HCT116 (cell line): ENCODE measurements at regions not wholly inside any gene's neighbourhood (a gene's known extent, or its start where the extent isn't known, plus 50 kb on each side); places are given as distances from the start of the nearest gene placed in this dataset.

Source experiments
- ATAC-seq: fragments of 200-7000 bp; cut with Tn5 transposase; 2 replicates; pipeline ENCODE4 v1.9.1; 2020; ENCODE audit warnings: mild to moderate bottlenecking, moderate library complexity
- BruUV-seq: library from RNA; stranded (reverse); fragments of 400-500 nt; replicated peaks from 2 replicates; lab custom pipeline; 2021; lab: Mats Ljungman, UMichigan
- CTCF ChIA-PET: fragments of 300-600 bp; sonication (Branson Sonifier 250); formaldehyde crosslinking; loops from one replicate; lab custom pipeline; 2021; ENCODE audit warnings: antibody characterized with exemption; lab: Charles Lee
- POLR2A ChIA-PET: fragments of 300-600, 350-600 bp; sonication (Branson Sonifier 250); formaldehyde crosslinking; loops from one replicate; lab custom pipeline; 2021; ENCODE audit warnings: antibody characterized with exemption; lab: Charles Lee
- RAD21 ChIA-PET, 2 experiments: fragments of 300-600 bp; sonication (Branson Sonifier 250); formaldehyde crosslinking; loops; one replicate each; lab custom pipeline; 2023; ENCODE audit warnings: low total read pairs in 2 of 2; ENCODE audit not compliant: uncharacterized antibody in 2 of 2, unreplicated experiment in 2 of 2, low non-redundant PET in 1 of 2; lab: Charles Lee
- DNase-seq: peaks from one replicate; pipeline ENCODE4 v3.0.0-alpha.2; 2010; ENCODE audit warnings: low read depth, low spot score
- H2AFZ ChIP-seq: fragments of 200-600 bp; shearing (Covaris generic), sonication (generic); 2 replicates; pipeline ENCODE4 v1.6.1; 2017; ENCODE audit warnings: low read depth, mixed run types, mixed read lengths, antibody characterized with exemption, low read length; ENCODE audit not compliant: poor library complexity, severe bottlenecking
- H3K27ac ChIP-seq: 2 replicates; pipeline ENCODE4 v1.5.1; 2012; ENCODE audit warnings: low read depth, low read length
- H3K27me3 ChIP-seq: fragments of 200-600 bp; sonication (generic); 2 replicates; pipeline ENCODE4 v1.6.1; 2016; ENCODE audit warnings: mixed run types, low read length, mixed read lengths; ENCODE audit not compliant: insufficient read depth
- H3K36me3 ChIP-seq, 2 experiments: fragments of 200-500 bp in 1 of 2; fragments of 200-600 bp in 1 of 2; sonication (Bioruptor generic) in 1 of 2; sonication (generic) in 1 of 2; 2 replicates each; pipeline versions ENCODE4 v1.5.1 to v1.6.1; 2014 to 2016; ENCODE audit warnings: low read length in 2 of 2, inconsistent platforms in 1 of 2, mixed read lengths in 1 of 2, mixed run types in 1 of 2; ENCODE audit not compliant: insufficient read depth in 2 of 2, control insufficient read depth in 1 of 2
- H3K4me1 ChIP-seq, 2 experiments: fragments of 200-600 bp in 1 of 2; sonication (generic) in 1 of 2; 2 replicates each; pipeline versions ENCODE4 v1.5.1 to v1.6.1; 2012 to 2017; ENCODE audit warnings: low read length in 2 of 2, inconsistent platforms in 1 of 2, mild to moderate bottlenecking in 1 of 2, mixed read lengths in 1 of 2, mixed run types in 1 of 2, moderate library complexity in 1 of 2; ENCODE audit not compliant: insufficient read depth in 2 of 2, control insufficient read depth in 1 of 2
- H3K4me2 ChIP-seq: fragments of 200-600 bp; sonication (generic); 2 replicates; pipeline ENCODE4 v1.6.1; 2017; ENCODE audit warnings: mixed run types, low read length, mixed read lengths
- H3K4me3 ChIP-seq, 2 experiments: fragments of 200-600 bp in 1 of 2; sonication (generic) in 1 of 2; replicated peaks in 1 of 2; 2 replicates each; pipeline ENCODE4 v1.5.1; 2011 to 2016; ENCODE audit warnings: low read length in 2 of 2, control low read depth in 1 of 2, low read depth in 1 of 2, mild to moderate bottlenecking in 1 of 2, mixed read lengths in 1 of 2, mixed run types in 1 of 2
- H3K79me2 ChIP-seq: fragments of 200-600 bp; sonication (generic); 2 replicates; pipeline ENCODE4 v1.6.1; 2017; ENCODE audit warnings: mild to moderate bottlenecking, mixed run types, low read length, moderate library complexity, mixed read lengths; ENCODE audit not compliant: insufficient read depth
- H3K9ac ChIP-seq: fragments of 200-600 bp; sonication (generic); 2 replicates; pipeline ENCODE4 v1.6.1; 2016; ENCODE audit warnings: low read length, mixed read lengths
- H3K9me2 ChIP-seq: fragments of 200-600 bp; sonication (generic), shearing (Covaris generic); 2 replicates; pipeline ENCODE4 v1.6.1; 2017; ENCODE audit warnings: mixed run types, mild to moderate bottlenecking, moderate library complexity; ENCODE audit not compliant: insufficient read depth
- H3K9me3 ChIP-seq, 2 experiments: fragments of 200-500 bp in 1 of 2; fragments of 200-600 bp in 1 of 2; sonication (Bioruptor generic) in 1 of 2; sonication (generic) in 1 of 2; 2 replicates each; pipeline ENCODE4 v1.6.1; 2014 to 2017; ENCODE audit warnings: low read length in 2 of 2, mixed read lengths in 2 of 2, inconsistent platforms in 1 of 2, low read depth in 1 of 2, mild to moderate bottlenecking in 1 of 2, mixed run types in 1 of 2, moderate library complexity in 1 of 2; ENCODE audit not compliant: control insufficient read depth in 1 of 2, insufficient read depth in 1 of 2
- H4K20me1 ChIP-seq: fragments of 200-600 bp; sonication (generic), shearing (Covaris generic); 2 replicates; pipeline ENCODE4 v1.6.1; 2017; ENCODE audit warnings: mixed run types, mild to moderate bottlenecking, moderate library complexity; ENCODE audit not compliant: insufficient read depth
- ATF3 ChIP-seq: IDR thresholded peaks from 2 replicates; pipeline ENCODE4 v1.6.1; 2012
- CBX3 ChIP-seq: IDR thresholded peaks from 2 replicates; pipeline ENCODE4 v1.6.1; 2012; ENCODE audit warnings: low read depth
- CTCF ChIP-seq, 3 experiments: fragments of 200-600 bp in 1 of 3; sonication (generic) in 1 of 3; IDR thresholded peaks in 2 of 3; conservative IDR thresholded peaks in 1 of 3; 2 replicates each; pipeline ENCODE4 v1.5.1; 2012 to 2017; ENCODE audit warnings: low read depth in 2 of 3, low read length in 2 of 3, antibody characterized with exemption in 1 of 3, borderline replicate concordance in 1 of 3, control low read depth in 1 of 3, mild to moderate bottlenecking in 1 of 3, mixed read lengths in 1 of 3, mixed run types in 1 of 3, moderate library complexity in 1 of 3; ENCODE audit not compliant: insufficient read depth in 1 of 3
- ELF1 ChIP-seq: IDR thresholded peaks from 2 replicates; pipeline ENCODE4 v1.6.1; 2012; ENCODE audit warnings: low read depth, borderline replicate concordance
- EZH2 ChIP-seq: fragments of 200-600 bp; sonication (generic); IDR thresholded peaks from 2 replicates; pipeline ENCODE4 v1.6.1; 2017; ENCODE audit warnings: antibody characterized with exemption, mixed run types
- EZH2phosphoT487 ChIP-seq: fragments of 200-600 bp; IDR thresholded peaks from 2 replicates; pipeline ENCODE4 v1.6.1; 2018; ENCODE audit warnings: antibody characterized with exemption, borderline replicate concordance
- FOSL1 ChIP-seq: IDR thresholded peaks from 2 replicates; pipeline ENCODE4 v1.6.1; 2012; ENCODE audit warnings: low read depth
- MAX ChIP-seq: IDR thresholded peaks from 2 replicates; pipeline ENCODE4 v1.6.1; 2012
- POLR2AphosphoS5 ChIP-seq: IDR thresholded peaks from 2 replicates; pipeline ENCODE4 v1.6.1; 2011; ENCODE audit warnings: mild to moderate bottlenecking, low read depth, low read length, moderate library complexity
- RAD21 ChIP-seq: IDR thresholded peaks from 2 replicates; pipeline ENCODE4 v1.6.1; 2012; ENCODE audit warnings: low read depth, mild to moderate bottlenecking
- REST ChIP-seq: IDR thresholded peaks from 2 replicates; pipeline ENCODE4 v1.6.1; 2012; ENCODE audit warnings: low read depth
- SP1 ChIP-seq: IDR thresholded peaks from 2 replicates; pipeline ENCODE4 v1.6.1; 2012; ENCODE audit warnings: low read depth
- SRF ChIP-seq: IDR thresholded peaks from 2 replicates; pipeline ENCODE4 v1.6.1; 2012; ENCODE audit warnings: low read depth
- ZFX ChIP-seq: fragments of 450-650 bp; IDR thresholded peaks from 2 replicates; pipeline ENCODE4 v1.6.1; 2017
- ZNF274 ChIP-seq: fragments of 200-500 bp; sonication (Bioruptor generic); IDR thresholded peaks from 2 replicates; pipeline ENCODE4 v1.6.1; 2014; ENCODE audit warnings: mild to moderate bottlenecking, low read depth, low read length, inconsistent platforms
- intact Hi-C: fragments of 100-400 bp; cut with micrococcal nuclease; formaldehyde crosslinking; loops from 2 replicates; pipeline ENCODE4 v1.10.0; 2022
- TF ChIP-seq, protein P1 (sequence below): IDR thresholded peaks from 2 replicates; pipeline ENCODE4 v1.6.1; 2011; ENCODE audit warnings: mild to moderate bottlenecking, low read length, moderate library complexity; ENCODE audit not compliant: insufficient replicate concordance; ENCODE audit errors: extremely low read depth

- no TSS peak for BruUV-seq
- H3K9me2 ChIP-seq = no peaks in the 10 kb centered on the region
- H3K9me3 ChIP-seq = no peaks in the 10 kb centered on the region
- no peaks in the 10 kb centered on the region for H4K20me1 ChIP-seq
- intact Hi-C loops = no loop called here
- H3K4me2 ChIP-seq = no peak overlapping the region
- H3K4me3 ChIP-seq = no peak overlapping the region
- no peaks in the 10 kb centered on the region for H3K27me3 ChIP-seq
- no peak overlapping the region for H2AFZ ChIP-seq
- DNase-seq (no peak), ATAC-seq (no peak)
- CTCF ChIA-PET = no interaction called here
- H3K36me3 ChIP-seq = no peaks in the 10 kb centered on the region
- no peak overlapping the region for H3K27ac ChIP-seq
- POLR2A ChIA-PET = no interaction called here
- TF ChIP-seq FOSL1 (no peak), ATF3 (no peak), MAX (no peak), POLR2AphosphoS5 (no peak), SP1 (no peak), SRF (no peak), CTCF (IDR thresholded peaks at IDR 0.05 in 2 of 3, conservative IDR thresholded peaks at IDR 0.05 in 1 of 3; ENCODE audit: borderline replicate concordance in 1 of 3, insufficient read depth in 1 of 3, low read depth in 2 of 3, low read length in 2 of 3) (no peak), ZNF274 (no peak), REST (no peak), EZH2phosphoT487 (no peak), CBX3 (no peak), RAD21 (no peak), EZH2 (no peak), ELF1 (no peak), ZFX (no peak)
- TF ChIP-seq, protein P1, sequence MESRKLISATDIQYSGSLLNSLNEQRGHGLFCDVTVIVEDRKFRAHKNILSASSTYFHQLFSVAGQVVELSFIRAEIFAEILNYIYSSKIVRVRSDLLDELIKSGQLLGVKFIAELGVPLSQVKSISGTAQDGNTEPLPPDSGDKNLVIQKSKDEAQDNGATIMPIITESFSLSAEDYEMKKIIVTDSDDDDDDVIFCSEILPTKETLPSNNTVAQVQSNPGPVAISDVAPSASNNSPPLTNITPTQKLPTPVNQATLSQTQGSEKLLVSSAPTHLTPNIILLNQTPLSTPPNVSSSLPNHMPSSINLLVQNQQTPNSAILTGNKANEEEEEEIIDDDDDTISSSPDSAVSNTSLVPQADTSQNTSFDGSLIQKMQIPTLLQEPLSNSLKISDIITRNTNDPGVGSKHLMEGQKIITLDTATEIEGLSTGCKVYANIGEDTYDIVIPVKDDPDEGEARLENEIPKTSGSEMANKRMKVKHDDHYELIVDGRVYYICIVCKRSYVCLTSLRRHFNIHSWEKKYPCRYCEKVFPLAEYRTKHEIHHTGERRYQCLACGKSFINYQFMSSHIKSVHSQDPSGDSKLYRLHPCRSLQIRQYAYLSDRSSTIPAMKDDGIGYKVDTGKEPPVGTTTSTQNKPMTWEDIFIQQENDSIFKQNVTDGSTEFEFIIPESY = no peak
- no peaks in the 10 kb centered on the region for H3K4me1 ChIP-seq
- no peak overlapping the region for H3K9ac ChIP-seq
- H3K79me2 ChIP-seq = no peaks in the 10 kb centered on the region
- RAD21 ChIA-PET = no interaction called here
These were observed 955.2 kb downstream of the FSTL5 start for GRCh38 chr4:161208564-161208963.
